ENCODE measurements at regions not wholly inside any gene's neighbourhood (a gene's known extent, or its start where the extent isn't known, plus 50 kb on each side); places are given as distances from the start of the nearest gene placed in this dataset.

GRCh38 chr9:75811692-75812091, 78.8 kb upstream of the PCSK5 start:
- dilution Hi-C loops (cut with MboI; ENCODE audit: extremely low pct_ligation_motif_present, low sequenced_read_pairs) (no loop called here), intact Hi-C loops (cut with micrococcal nuclease) (no loop called here)
- Histone ChIP-seq H2AFZ (ENCODE audit: low read depth, low read length) (no peak overlapping the region), H3K27ac (ENCODE audit: insufficient read depth, low read depth, low read length) (no peak overlapping the region), H3K79me2 (ENCODE audit: control insufficient read depth, insufficient read depth, low read length) (no peaks in the 10 kb centered on the region), H3K4me2 (ENCODE audit: insufficient read depth, low read length) (no peak overlapping the region), H3K9me3 (replicated peaks; ENCODE audit: control insufficient read depth, insufficient read depth, low read length) (no peaks in the 10 kb centered on the region), H3K36me3 (ENCODE audit: control insufficient read depth in 2 of 2, extremely low read depth in 1 of 2, insufficient read depth in 2 of 2, low read length in 2 of 2) (no peaks in the 10 kb centered on the region), H3K9ac (replicated peaks; ENCODE audit: extremely low read depth, insufficient read depth, low read length) (no peak overlapping the region), H3K4me1 (ENCODE audit: control insufficient read depth, extremely low read depth, insufficient read depth, low read length) (no peaks in the 10 kb centered on the region), H3K9me1 (replicated peaks; ENCODE audit: control insufficient read depth, extremely low read depth, insufficient read depth, low read length) (no peaks in the 10 kb centered on the region), H3K4me3 (replicated peaks in 1 of 3; ENCODE audit: insufficient read depth in 1 of 3, low read depth in 1 of 3, low read length in 3 of 3) (no peak overlapping the region), H3K27me3 (ENCODE audit: control insufficient read depth in 2 of 2, insufficient read depth in 2 of 2, low read length in 2 of 2) (no peaks in the 10 kb centered on the region), H4K20me1 (replicated peaks; ENCODE audit: control insufficient read depth, extremely low read depth, insufficient read depth, low read length) (no peaks in the 10 kb centered on the region)
- no peak for FAIRE-seq
- CTCF ChIA-PET, result no interaction called here
- POLR2A ChIA-PET, result no interaction called here
- DNase-seq (ENCODE audit: low read depth, low spot score), result no peak
- no TSS peak for BruUV-seq (replicated peaks)
- TF ChIP-seq GATA2 (IDR thresholded peaks at IDR 0.05; ENCODE audit: insufficient read depth, insufficient read length, low read depth, low read length), result no peak
- TF ChIP-seq, protein P1, sequence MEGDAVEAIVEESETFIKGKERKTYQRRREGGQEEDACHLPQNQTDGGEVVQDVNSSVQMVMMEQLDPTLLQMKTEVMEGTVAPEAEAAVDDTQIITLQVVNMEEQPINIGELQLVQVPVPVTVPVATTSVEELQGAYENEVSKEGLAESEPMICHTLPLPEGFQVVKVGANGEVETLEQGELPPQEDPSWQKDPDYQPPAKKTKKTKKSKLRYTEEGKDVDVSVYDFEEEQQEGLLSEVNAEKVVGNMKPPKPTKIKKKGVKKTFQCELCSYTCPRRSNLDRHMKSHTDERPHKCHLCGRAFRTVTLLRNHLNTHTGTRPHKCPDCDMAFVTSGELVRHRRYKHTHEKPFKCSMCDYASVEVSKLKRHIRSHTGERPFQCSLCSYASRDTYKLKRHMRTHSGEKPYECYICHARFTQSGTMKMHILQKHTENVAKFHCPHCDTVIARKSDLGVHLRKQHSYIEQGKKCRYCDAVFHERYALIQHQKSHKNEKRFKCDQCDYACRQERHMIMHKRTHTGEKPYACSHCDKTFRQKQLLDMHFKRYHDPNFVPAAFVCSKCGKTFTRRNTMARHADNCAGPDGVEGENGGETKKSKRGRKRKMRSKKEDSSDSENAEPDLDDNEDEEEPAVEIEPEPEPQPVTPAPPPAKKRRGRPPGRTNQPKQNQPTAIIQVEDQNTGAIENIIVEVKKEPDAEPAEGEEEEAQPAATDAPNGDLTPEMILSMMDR (IDR thresholded peaks at IDR 0.05; ENCODE audit: extremely low read depth in 1 of 2, insufficient read depth in 1 of 2, low read depth in 1 of 2, low read length in 2 of 2), result no peak
- TF ChIP-seq POLR2A (IDR thresholded peaks at IDR 0.05; ENCODE audit: low read depth, low read length), result no peak
- no peak for TF ChIP-seq MYC (IDR thresholded peaks at IDR 0.05; ENCODE audit: low read depth, low read length)
- TF ChIP-seq, protein P2, sequence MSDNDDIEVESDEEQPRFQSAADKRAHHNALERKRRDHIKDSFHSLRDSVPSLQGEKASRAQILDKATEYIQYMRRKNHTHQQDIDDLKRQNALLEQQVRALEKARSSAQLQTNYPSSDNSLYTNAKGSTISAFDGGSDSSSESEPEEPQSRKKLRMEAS (IDR thresholded peaks at IDR 0.05; ENCODE audit: insufficient read depth, insufficient read length), result no peak
- no peak for TF ChIP-seq JUN (IDR thresholded peaks at IDR 0.05; ENCODE audit: borderline replicate concordance, insufficient read depth, insufficient read length, low read depth)
- TF ChIP-seq EZH2 (IDR thresholded peaks at IDR 0.05; ENCODE audit: borderline replicate concordance, low read depth, low read length, severe bottlenecking), result no peak
- no peak for TF ChIP-seq FOS (IDR thresholded peaks at IDR 0.05; ENCODE audit: borderline replicate concordance, insufficient read depth, low read length)
- no peak for TF ChIP-seq POLR2AphosphoS5 (IDR thresholded peaks at IDR 0.05; ENCODE audit: insufficient read depth, low read depth, low read length)
